NCI-H1105 treated with DMSO at 0.1 percent for 48 hours (cell line): ENCODE measurements at regions not wholly inside any gene's neighbourhood (a gene's known extent, or its start where the extent isn't known, plus 50 kb on each side); places are given as distances from the start of the nearest gene placed in this dataset.
"Not testable (repeated sequence)": the region's sequence is repeated elsewhere in the genome, so short reads cannot be mapped to it uniquely, and the experiment has no call there.

ENCODE experiments used
- DNase-seq: peaks from one replicate; lab custom pipeline; 2025; lab: John Stamatoyannopoulos, UW

DNA sequence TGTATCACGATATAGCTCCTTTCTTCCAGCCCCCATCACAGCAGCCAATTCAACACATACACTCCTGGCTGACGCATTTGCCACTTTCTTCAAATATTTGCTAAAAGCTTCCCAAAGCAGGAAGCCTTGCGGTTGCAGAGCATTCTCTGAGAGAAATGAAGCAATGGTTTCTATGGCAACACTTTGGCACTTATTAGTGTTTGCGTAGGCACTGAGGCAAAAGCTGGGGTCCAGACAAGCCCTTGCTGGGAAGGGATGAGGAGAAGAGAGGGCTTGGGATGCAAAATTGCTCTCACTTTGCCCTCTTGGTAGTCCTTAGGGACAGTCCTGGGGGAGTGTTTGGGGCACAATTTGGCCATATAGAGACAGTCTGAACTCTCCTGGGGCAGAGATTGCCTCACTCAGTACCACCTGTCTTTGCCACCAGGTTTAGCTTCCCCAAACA, 55.0 kb upstream of the PAK3 start:
- no peak for DNase-seq

DNA sequence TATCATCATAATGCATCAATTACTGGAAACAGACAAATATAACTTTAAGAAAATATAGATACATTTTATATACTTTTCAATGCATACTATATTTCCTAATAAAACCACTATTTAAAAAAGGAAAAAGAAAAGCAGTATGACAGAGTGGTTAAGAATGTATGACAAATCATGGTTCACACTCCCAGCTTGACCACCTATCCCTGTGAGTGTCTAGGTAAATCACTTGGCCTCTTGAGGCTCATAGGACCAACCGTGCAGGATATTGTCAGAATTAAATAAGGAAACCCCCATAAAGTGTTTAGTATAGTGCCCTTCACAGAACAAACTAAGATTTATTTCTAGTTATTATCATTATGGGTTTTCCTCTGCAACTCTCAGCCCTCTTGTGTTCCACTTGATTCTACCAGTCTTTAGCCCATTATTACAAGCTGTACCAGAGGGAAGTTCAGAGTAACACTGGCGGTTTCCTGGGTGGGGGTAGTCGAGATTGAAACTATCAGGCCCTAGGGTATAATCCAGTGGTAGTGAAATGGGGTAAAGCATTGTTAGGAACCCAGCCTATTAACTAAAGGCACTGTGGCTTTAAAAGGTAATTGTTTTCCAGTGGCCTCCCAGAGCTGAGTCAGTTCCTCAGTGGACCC, 55.5 kb upstream of the PAK3 start:
- DNase-seq = no peak

GRCh38 chrX:111039606-111040005, 56.4 kb upstream of the PAK3 start:
- no peak for DNase-seq

- no peak for DNase-seq
These were observed 60.0 kb upstream of the PAK3 start for GRCh38 chrX:111035991-111036390.

GRCh38 chrX:111035256-111035655, 60.7 kb upstream of the PAK3 start:
- no peak for DNase-seq

- DNase-seq = not testable (repeated sequence)
These were observed 73.0 kb upstream of the PAK3 start for GRCh38 chrX:111022998-111023397.

DNA sequence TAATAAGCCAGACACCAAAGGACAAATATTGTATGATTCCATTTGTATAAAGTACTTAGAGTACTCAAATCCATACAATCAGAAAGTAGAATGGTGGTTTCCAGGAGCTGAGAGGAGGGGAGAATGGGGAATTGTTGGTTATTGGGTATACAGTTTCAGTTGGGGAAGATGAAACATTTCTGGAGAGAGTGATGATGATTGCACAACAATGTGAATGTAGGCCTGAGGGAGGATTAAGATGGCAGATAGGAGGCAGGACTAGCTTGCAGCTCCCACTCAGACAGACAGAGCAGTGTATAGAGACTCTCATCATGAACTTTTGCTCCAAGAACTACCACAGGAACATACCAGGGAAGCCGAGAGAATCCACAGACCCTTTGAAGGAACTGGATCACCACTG, 75.7 kb upstream of the PAK3 start:
- DNase-seq = no peak

DNA sequence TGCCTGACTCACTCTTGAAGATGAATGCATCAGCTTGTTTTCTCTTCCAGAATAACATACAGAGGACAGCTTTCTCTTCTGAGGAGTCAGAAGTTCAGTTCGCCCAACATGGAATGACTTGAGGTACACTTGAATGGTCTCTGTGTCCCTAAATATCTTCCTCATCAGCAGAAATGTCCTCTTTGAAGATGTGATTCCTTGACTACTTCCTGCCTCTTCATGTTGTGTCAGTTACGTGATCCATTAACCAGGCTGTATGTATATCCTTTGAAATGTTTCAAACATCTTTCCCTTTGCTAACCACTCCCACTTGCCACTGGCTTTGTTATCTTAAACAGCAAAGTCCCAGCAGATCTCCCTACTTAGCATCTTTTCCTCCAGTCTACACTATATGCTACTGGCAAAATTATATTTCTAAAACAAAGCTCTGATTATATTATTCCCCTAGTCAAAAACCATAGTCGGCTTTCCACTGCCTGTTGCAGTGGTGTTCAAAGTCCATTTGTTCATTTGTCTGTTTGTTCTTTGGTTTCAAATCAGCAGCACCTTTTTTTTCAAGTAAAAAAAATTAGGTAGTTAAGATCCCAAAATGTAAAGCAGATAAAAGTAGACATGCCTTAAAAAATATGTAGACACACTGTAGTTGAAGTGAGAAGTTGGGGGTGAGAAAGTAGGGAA, 82.1 kb upstream of the PAK3 start:
- DNase-seq = no peak

DNA sequence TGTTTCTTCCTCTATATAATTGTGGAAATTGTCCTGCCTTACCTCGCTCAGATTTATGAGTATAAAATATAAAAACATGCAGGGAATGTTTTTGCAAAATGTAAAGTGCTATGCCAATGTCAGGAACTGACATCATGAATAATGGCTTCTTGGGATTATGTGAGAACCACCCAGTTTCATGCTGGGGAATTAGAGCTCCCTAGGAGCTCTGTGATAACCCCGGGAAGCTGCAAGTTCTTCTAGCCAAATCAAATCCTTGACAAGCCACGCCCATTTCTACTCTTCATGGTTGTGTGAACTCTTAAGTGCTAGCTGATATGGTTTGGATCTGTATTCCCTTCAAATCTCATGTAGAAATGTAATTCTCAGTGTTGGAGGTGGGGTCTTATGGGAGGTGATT, 85.9 kb upstream of the PAK3 start:
- no peak for DNase-seq

GRCh38 chrX:111009256-111009655, 86.7 kb upstream of the PAK3 start:
- DNase-seq = no peak

DNA sequence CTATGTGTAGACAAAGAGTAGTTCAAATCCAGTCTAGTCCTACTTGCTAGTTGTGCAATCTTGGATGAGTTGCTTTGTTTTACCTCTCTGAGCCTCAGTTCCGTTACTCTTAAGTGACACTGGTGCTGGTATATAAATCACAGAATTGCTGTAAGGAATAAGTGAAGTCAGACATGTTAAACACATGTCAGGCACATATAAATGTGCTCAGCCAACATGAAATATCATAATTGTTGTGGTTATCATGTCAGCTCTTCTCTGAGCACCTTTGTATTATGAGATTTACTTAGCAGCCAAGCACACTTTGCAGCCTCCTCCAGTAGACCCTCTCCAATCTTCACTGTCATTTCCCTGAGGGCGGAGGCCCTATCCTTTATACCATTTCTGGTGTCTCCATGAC, 87.9 kb upstream of the PAK3 start:
- no peak for DNase-seq

- DNase-seq = no peak
These were observed 88.8 kb upstream of the PAK3 start for GRCh38 chrX:111007238-111007637.

- no peak for DNase-seq
These were observed 89.9 kb upstream of the PAK3 start for GRCh38 chrX:111006116-111006515.

DNA sequence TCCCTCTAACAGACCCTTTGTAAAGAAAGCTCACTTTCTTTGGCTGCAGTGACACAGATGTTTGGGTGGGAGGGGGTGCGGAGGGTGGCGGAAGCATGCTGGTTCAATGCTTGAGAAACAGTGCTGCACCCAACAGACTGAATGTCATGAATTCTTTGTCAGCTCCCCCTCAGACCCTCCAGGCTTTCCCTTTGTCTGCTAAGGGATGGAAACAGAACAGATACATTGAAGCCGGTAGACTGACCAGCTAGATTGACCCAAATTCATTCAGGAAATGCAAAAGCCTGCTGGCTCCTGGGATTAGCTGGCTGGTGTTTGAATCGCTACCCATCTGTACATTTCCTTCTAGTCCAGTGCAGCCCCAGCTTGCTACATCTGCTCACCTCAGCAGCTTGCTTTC, 90.8 kb upstream of the PAK3 start:
- DNase-seq = no peak

GRCh38 chrX:111003118-111003517, 92.9 kb upstream of the PAK3 start:
- no peak for DNase-seq

- DNase-seq = peak; percentile 14
These were observed 103.4 kb upstream of the PAK3 start for GRCh38 chrX:110992611-110993010.

DNA sequence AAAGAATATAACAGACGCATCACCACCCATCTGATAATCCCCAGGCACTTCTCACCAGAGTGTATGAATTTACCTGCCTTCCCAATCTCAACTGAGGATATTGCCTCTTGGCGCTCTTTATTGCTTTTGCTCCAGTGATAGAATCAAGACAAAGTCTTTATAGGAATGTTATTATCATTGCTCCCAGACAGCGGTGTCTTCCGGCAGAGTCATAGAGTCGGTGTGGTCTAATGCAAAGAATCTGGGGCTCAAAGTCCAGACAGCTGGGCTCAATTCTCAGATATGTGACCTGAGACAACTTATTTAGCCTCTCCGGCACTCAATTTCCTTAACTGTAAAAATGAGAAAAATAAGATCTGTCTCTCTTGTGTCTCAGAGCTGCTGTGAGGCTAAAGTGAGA, 106.1 kb upstream of the PAK3 start:
- DNase-seq = no peak

- no peak for DNase-seq
These were observed 106.5 kb upstream of the PAK3 start for GRCh38 chrX:110989447-110989846.

- no peak for DNase-seq
These were observed 108.7 kb upstream of the PAK3 start for GRCh38 chrX:110987292-110987691.

- peak; percentile 6 for DNase-seq
These were observed 110.5 kb upstream of the PAK3 start for GRCh38 chrX:110985470-110985869.

- DNase-seq = no peak
These were observed 113.0 kb upstream of the PAK3 start for GRCh38 chrX:110983024-110983423.

DNA sequence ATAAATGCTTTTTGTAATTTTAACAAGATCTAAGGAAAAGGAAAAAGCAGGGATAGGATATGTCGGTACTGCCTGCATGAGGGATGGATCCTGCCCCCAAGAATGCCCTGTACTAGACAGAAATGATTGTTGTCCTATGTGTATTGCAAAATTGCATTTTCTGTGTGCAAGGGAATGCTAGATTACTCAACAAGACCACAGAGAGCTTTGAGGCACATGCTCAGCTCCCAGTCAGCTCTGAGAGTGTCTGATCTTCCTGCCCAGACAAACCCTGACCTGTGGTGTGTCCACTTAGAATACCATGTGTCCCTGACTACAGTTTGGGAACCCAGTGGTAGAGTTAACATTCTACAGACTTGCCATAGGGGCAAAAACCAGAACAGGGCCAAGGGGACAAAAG, 129.2 kb upstream of the PAK3 start:
- DNase-seq = no peak

- DNase-seq = no peak
These were observed 129.9 kb upstream of the PAK3 start for GRCh38 chrX:110966091-110966454.
